HG03520 (cell line): ENCODE measurements at regions not wholly inside any gene's neighbourhood (a gene's known extent, or its start where the extent isn't known, plus 50 kb on each side); places are given as distances from the start of the nearest gene placed in this dataset.
"Not testable (repeated sequence)": the region's sequence is repeated elsewhere in the genome, so short reads cannot be mapped to it uniquely, and the experiment has no call there.

Experiments used
- ATAC-seq: cut with Tn5 transposase; IDR thresholded peaks from one replicate; pipeline ENCODE4 v1.9.1; 2021; ENCODE audit warnings: mild to moderate bottlenecking, moderate library complexity; ENCODE audit not compliant: unreplicated experiment

DNA sequence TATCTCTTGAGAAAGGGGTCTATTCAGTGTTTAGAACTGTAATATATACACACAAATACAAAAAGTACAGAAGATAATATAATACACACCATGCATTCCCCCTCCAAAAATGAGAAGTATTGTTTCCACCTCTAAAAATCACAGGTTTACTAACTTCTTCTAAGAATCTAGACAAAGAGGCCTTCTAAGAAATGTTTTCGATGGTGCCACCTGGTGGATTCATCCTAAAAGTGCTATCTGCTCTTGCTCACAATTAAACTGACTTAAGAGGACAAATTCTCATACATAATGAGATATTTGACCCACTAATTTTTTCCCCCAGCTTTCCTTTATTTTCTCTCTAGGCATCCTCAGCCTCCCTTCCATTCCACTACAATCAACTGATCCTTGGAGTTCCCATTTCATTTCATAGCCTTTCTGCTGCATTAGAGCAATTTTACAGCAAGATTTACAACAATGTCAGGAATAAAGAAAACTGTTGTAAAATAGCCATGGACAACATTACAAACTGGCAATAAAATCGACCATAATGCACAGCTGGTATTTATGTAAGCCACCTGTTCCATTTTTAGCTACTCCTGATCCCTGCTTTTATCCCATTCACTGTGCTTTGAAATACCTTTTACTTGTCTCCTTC lies 124.6 kb downstream of the ARRDC4 start:
- ATAC-seq: no peak

GRCh38 chr15:98088307-98088945 lies 127.9 kb downstream of the ARRDC4 start:
- peak; percentile 78 for ATAC-seq

- not testable (repeated sequence) for ATAC-seq
Measured at GRCh38 chr15:98089352-98089751, 128.8 kb downstream of the ARRDC4 start.

DNA sequence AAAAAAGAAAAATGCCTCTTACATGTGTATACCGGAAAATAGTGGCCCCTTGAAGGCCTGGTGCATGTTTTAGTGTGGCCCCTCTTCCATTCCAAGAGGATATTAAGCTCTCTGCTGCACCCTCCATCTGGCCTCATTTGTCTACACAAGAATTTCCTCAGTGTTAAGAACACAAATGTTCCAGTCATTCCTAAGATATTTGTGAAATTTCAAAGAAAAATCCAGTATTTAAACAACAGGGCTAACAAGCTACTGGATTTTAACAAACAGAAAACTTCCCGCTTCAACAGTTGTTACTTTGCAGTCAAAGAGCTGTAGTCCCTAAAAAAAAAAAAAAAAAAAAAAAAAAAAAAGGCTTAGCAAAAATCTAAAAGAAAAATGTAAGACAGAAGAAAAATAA lies 137.5 kb downstream of the ARRDC4 start:
- not testable (repeated sequence) for ATAC-seq

- not testable (repeated sequence) for ATAC-seq
Measured at GRCh38 chr15:98100606-98101005, 140.1 kb downstream of the ARRDC4 start.

DNA sequence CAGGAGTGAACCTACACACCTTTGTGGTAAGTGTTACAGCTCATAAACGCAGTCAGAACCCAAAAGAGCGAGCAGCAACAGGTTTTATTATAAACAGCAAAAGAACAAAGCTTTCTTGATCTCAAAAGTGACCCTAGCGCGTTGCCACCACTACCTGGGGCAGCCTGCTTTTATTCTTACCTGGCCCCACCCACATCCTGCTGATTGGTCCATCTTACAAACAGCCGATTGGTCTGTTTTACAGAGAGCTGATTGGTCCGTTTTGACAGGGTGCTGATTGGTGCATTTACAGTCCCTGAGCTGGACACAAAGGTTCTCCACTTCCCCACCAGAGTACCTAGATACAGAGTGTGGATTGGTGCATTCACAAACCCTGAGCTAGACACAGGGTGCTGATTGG lies 143.1 kb downstream of the ARRDC4 start:
- no peak for ATAC-seq

- not testable (repeated sequence) for ATAC-seq
Measured at GRCh38 chr15:98104386-98105151, 144.1 kb downstream of the ARRDC4 start.

- not testable (repeated sequence) for ATAC-seq
Measured at GRCh38 chr15:98106615-98107194, 146.2 kb downstream of the ARRDC4 start.

DNA sequence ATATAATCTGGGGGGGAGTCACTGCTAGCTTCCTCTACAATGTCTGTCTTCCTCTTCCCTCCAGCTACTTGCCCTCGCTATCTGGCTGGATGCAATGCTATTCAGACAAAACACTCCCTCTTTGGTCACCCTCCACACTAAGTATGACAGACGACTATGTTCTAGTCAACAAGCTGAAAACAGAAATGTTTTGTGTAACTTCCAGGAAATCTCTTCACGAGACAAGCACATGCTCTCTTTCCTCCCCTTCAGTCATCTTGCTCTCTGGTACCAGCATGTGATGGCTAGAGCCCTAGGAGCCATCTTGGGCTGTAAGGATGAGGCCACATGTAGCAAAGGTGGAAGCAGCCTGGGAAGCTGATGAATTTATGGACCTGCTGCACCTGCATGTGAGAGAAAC lies 151.3 kb downstream of the ARRDC4 start:
- ATAC-seq: no peak

DNA sequence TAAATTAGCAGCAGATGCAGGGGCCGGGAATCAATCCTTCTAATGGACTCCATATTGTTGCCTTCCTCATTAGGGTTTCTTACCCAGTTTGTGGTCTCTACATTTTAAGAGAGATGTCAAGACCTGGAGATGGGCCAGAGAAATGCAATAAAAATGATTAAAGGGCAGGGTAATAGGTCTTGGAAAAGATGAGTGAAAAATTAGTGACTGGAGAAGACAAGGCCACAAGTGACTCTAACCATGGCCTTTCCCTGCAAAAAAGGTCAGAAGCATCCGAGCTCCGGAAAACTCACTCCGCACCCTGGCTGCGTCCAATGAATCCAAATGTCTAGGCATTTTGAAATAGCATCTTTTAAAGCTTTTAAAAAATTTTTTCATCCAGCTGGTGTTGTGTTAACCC lies 152.8 kb downstream of the ARRDC4 start:
- ATAC-seq: no peak

GRCh38 chr15:98120561-98120960 lies 160.1 kb downstream of the ARRDC4 start:
- no peak for ATAC-seq

GRCh38 chr15:98121536-98121935 lies 161.0 kb downstream of the ARRDC4 start:
- no peak for ATAC-seq

DNA sequence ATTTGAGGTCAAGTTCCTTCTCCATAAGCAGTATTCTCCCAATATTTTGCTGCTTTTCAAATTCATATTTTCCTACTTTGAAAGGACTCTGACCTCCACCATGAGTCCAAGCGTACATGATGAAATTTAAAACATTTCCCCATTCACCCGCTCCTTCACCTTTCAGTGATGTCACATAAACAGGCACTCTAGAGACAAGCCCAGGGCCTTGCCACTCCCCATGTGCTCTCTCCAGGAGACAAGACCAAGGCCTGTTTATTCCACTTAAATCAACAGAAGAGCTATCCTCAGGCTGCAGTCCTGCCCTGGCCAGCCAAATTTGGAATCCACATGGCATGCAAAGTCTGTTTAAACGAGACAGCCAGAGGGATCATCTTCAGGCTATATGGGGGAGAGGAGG lies 161.5 kb downstream of the ARRDC4 start:
- ATAC-seq: no peak

- no peak for ATAC-seq
Measured at GRCh38 chr15:98123297-98123696, 162.8 kb downstream of the ARRDC4 start.

- no peak for ATAC-seq
Measured at GRCh38 chr15:98123834-98124233, 163.3 kb downstream of the ARRDC4 start.

GRCh38 chr15:98124581-98124980 lies 164.1 kb downstream of the ARRDC4 start:
- no peak for ATAC-seq

- ATAC-seq: no peak
Measured at GRCh38 chr15:98126326-98127085, 166.0 kb downstream of the ARRDC4 start.

DNA sequence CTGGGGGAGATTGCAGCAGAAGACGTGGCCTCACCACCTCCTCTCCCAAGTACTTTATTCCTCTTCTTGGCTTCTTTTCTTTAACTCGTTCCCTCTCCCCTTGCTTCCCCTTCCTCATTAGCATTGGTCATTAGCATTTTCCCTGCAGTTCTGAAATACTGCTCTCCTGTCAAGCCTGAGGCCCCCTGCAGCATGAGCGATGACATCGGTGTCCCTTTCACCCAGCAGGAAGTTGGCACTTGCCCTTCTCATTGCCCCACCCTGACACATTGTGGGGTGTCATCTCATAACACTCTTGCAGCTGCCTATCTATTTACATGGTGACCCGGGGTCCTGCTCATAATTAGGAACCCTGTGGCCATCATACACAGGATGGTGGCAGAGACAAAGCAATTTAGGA lies 167.1 kb downstream of the ARRDC4 start:
- no peak for ATAC-seq

DNA sequence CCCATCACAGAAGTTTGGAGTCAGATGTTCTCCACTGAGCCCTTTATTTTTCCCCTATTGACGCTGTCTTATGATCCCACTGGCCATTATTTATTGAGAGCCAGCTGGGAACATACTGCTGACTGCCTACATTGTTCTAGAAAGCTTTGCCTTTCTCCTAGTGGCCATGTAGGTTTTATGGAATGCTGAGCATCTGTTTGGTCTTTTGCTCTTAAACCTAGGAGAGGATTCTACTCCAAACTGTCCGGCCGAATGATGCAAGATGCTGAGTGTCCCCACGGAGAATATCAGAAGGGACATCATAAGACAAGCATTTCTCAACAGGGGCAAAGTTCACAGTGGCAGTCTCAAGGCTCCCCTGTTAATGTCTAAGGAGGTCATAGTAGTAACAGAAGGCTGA lies 171.4 kb downstream of the ARRDC4 start:
- no peak for ATAC-seq

DNA sequence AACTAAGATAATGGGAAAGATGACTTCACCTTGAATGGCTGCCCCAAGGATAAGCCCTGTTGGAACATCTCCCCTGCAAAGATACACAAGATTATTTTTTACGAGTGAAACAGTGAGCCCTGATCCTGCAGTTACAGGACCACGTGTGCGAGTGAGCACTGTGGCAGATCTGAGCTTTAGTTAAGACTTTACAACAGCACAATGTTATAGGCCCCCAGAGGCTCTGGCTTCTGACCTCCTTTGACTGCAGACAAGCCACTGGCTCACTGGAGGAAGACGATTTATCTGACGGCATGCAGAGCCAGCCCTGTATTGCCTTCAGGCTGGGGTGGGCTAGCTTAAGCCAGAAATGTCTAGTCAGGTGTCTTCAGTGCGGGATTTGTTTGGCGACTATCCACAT lies 174.4 kb downstream of the ARRDC4 start:
- ATAC-seq: no peak

GRCh38 chr15:98138910-98139309 lies 178.4 kb downstream of the ARRDC4 start:
- no peak for ATAC-seq
